ENCODE measurements at regions not wholly inside any gene's neighbourhood (a gene's known extent, or its start where the extent isn't known, plus 50 kb on each side); places are given as distances from the start of the nearest gene placed in this dataset.
"Not testable (repeated sequence)": the region's sequence is repeated elsewhere in the genome, so short reads cannot be mapped to it uniquely, and the experiment has no call there.

DNA sequence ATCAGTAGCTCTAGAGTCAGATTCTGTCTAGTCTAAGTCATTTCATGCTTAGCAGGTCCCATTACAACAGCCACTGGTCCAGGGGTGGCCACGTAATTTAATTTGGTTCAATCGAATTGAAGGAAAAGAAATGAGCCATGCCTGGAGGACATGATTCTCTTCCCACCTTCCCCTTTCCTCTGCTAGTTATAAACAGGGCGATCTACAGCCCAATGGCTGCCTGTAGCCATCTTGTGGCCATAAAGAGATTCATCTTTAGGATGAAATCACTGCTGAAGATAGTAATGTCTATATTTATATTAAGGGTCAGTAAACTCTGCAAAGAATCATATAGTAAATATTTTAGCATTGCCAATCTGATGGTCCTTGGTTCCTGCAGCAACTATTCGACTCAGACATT lies 107.4 kb downstream of the SPDYE17 start:
- not testable (repeated sequence) for DNase-seq

DNA sequence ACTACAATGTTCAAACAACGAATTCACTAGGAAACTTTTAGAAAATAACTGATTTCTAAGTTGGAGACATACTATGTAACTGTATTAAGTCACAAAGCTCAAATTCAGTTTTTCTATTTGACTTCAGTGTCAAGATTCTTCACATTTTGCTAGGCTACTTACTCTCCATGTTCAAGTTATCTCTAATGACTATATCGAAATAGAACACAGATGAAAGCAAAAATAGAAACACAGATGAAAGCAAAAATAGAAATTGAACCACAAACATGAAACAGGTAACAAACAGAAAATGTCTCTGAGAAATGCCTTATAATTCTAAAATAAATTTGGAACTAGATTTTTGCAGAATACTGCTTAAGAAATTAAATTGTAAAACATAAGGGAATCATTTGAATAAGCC lies 113.5 kb downstream of the SPDYE17 start:
- not testable (repeated sequence) for DNase-seq

DNA sequence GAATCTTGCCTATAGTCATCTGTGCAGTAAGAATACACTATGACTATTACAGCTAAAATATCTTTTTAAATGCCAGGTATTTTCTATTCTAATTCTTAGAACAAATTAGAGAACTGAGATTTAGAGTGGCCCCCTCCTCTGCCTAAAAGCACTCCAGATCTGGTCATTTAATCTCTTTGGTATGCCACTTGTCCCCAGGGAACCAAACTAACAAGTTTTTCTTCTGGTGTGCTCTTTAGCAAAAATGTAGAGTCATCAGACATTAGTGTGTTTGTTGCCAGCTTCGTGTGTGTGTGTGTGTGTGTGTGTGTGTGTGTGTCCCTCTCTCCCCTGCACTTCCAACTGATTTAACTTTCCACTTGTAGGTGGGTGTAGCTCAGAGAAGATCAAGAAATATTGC lies 117.8 kb downstream of the SPDYE17 start:
- DNase-seq: not testable (repeated sequence)

DNA sequence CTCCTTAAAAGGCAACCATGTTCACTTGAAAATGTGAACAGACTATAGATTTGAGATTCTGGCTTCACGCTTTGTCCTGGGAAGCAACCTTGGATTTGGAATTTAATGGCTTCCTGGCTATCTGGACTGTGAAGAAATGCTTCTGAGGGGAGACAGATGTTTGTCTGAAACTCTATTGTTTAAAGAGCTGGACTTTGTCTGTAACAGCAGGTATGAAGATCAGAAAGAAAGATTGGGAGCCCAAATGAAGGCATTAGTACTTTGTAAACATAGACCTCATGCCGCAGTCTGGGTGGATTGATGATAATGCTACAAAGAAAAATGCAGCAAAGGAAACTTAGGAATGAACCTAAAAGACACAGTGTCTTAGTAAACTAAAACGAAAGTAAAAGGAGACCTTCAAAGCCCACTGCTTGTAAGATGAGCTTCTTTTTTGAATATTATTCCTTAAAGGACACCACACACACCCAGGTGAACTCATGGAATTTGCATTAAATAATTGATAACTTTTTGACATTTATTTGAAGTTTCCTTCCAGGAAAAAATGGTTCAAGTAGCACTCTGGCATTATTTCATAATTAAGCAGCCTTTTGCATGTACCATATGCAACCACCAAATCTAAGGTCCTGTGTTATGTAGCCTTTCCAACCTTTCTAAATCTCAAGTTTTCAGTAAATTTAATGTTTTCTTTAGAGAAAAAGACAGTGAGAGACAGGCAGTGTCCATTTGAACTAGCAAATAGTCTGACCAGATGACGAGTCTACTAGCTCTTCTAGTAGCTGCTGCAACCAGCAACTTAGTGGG lies 119.9 kb downstream of the SPDYE17 start:
- DNase-seq: not testable (repeated sequence)

DNA sequence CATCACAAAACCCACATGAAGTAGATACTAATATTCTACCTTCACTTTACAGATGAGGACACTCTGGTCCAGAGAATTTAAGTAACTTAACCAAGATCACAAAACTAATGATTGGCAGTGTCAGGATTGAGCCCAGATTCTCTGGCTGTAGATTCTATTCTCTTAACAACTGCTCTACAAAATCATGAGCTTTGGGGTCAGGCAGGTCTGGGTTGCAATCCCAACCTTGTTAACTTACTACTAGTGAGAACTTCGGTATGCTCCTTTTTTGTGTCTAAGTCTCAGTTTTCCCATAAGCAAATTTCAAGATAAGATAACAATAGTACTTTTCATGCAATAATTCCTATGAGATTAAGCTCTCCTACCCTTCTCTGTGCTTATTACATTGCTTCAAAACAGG lies 127.5 kb downstream of the SPDYE17 start:
- DNase-seq: not testable (repeated sequence)

DNA sequence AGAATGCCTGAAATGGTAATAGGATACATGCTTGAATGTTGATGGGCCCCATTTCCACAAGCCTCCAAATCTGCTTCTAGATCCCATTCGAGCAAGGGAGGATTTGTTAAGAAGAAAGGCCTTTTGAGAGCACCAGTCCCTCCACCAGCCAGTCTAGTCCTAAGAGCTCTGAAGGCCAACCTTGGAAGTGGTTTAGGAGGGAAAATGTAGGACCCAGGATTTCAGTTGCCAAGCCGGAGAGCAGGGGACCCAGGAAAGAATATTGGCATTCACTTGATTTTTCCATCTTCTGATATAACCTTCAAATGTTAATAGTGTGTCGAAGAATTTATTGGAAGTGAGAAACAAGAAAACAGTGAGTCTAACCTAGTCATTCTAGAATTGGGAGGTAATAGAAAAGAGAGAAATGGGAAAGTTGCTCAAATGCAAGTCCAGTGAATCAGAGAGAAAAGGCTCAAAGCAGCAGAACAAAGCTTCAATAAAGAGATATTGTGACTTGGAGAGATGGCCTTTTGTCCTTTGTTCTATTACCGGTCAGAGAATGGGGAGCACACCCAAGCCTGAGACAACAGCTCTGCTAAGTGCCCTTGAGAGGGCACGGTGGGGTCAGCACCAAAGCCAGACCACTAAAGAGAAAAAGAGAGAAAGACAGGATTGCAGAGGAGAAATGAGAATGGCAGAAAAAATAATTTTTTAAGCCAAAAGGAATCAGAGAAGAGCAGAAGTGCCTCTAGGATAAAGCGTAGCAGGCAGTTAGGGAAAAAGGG lies 130.0 kb downstream of the SPDYE17 start:
- DNase-seq: not testable (repeated sequence)

DNA sequence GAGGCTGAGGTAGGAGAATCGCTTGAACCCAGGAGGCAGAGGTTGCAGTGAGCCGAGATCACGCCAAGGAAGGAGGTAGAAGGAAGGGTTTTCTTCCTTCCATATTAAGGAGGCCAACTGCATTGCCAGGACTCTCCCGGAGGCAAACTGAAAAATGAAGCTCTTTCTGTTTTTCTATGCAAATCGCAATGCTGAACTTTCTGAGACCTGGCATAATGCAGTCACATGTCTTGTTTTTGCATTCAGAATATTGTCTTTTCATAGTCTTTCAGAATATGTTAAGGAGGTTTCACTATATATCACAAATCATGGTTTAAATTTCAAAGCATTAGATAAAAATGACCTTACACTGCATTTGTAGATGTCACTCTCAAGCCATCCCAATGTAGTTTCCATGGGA lies 133.4 kb downstream of the SPDYE17 start:
- DNase-seq: not testable (repeated sequence)

DNA sequence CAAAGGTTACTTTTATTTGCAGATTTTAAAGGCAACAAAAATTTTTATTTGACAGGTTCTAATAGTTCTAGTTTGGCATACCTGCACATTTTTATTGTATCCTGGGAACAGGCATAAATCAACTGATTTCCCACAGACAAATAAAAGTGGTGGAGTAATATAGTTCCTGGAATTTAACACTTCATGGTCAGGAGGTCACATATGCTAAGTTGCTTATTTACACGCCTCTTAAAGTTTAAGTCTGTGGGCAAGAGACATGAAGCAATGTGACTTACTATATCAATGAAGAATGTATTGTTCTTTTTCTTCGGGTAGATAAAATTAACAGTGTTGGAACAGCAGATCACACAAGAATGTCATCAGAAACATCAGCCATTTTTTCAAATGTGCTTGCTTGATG lies 135.2 kb downstream of the SPDYE17 start:
- not testable (repeated sequence) for DNase-seq

DNA sequence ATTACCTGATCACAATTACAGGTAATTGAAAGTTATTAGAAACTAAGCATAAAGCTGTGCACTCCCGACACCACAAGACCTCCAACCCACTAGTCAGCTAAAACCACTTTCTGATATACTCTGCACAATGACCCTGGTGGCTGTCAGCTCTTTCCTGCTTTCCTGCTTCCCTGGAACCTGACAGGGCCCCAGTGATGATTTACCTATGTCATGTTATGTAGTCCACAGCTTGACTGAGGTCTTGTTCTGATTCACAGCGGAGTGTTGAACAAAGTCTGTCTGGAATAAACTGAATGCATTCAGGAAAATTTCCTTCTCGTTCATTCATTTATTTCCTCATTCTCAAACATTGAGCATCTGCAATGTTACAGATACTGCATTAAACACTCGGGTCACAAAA lies 136.5 kb downstream of the SPDYE17 start:
- not testable (repeated sequence) for DNase-seq

DNA sequence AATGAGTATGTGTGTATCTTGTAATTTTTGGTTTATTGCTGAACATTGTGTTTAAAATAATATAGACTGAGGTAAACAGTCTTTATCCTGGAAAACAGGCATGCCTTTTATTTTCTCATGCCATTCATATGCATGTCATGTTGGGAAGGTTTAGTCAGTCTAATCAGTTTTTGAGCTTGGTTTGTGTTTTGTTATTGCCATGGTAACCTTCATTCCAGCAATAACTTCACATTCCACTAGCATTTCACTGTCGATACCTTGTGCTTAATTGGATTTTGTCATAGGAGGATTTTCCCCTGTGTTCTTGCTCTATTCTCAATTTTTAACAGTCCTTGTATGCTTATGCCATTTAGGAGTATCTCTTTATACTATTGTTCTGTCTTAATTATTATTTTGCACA lies 140.4 kb downstream of the SPDYE17 start:
- not testable (repeated sequence) for DNase-seq

DNA sequence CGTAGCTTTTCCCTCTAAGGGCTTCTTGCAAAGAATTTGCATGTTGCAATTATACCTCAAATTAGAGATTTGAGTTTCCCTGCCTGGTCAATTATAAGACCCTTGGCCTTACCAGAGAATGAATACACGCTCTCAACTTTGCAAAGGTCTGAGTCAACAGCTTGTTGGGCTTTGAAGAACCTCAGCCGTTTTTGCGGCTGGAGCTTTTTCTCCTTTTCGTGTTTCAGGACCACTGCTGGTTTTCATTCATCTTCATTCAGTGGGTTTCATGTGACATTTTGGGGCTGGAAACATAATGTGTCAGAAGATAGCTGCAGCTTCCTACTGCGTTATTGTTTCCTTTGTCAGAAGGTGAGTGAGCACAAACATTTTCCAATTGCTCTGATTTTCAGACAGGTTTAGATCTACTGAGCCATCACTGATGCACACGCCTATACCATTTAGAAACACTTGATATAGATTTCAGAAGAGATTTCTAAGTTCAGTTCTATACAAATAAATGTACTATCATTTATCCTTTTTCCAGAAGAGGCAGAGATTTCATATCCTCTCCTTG lies 152.3 kb downstream of the SPDYE17 start:
- DNase-seq: not testable (repeated sequence)

DNA sequence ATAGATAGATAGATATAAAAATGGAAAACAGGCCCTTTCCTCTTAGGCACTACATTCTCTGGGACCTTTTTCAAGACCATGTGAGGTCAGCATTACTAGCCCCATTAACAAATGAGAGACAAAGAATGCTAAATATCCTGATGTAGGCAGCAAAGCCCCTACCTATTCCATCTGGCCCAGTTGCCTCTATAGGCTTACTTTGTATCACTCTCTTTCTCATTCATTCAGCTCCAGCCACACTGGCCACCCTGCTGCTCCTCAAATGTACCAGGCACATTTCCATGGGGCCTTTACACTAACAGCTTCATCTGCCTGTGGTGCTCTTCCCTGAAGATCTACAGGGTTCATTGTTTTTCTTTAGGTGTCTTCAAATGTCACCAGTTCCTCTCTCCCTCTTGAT lies 156.4 kb downstream of the SPDYE17 start:
- not testable (repeated sequence) for DNase-seq

DNA sequence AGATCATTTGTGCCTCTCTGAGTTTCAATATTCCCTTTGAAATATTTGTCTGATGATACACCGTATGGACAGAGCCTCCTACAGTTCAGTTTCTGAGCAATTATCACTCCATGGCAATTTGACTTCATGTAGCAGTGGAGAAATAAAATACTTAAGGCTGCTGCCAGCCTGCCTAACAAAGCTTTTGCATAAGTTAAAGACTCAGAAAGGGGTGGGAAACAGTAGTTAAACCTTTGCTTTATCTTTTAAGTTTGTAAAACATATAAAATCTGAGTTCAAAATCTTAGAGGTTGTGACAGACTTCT lies 161.7 kb downstream of the SPDYE17 start:
- not testable (repeated sequence) for DNase-seq

DNA sequence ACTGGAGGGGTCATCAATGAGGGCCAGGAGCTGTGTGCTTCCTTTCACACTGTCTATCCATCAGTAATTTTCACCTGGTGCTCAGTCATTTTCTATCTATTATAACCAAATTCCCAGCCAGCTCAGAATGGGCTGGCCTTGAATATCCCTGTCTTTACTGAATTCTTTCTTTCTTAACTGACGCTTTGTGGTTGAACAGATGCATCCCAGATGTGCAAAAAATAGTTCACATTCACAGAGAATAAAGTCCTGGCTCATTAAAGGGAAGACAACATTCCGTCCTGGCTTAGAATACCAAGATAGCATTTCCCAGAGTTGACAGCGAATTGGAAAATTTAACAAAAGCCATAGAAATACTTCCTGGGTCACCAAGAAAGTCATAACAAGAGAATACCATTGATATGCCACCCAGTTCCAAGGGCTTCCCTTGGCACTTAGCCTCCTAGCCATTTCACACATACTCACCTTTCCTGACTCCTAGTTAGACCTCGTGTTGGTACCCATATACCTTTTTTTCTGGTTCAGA lies 164.7 kb downstream of the SPDYE17 start:
- not testable (repeated sequence) for DNase-seq

DNA sequence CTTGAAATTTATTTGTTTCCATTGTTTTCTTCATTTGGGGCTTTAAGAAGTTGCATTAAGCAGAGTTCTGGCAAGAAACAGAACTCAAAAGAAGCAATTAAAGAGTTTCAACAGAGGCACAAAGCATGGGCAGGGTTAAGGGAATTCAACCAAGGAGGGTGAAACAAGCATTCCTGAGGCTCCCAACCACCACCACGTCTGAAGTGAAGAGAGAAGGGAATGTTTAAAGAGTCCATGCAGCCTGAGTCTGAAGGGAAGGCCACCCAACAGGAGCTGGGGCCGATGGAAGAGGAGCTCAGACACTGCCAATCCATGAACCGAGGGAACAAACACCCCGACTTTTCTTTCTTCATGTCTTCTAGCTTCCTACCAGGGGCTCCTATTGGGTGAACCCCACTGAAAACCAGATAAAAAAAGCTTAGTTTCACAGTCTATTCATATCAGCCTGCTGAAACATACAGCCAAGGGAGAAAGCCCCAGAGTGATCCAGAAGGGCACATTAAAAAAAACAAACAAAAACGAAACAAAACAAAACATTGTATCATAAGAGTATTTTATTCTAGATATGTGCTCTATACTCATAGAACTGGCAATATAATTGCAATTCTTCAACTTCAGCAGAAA lies 168.9 kb downstream of the SPDYE17 start:
- DNase-seq: not testable (repeated sequence)

DNA sequence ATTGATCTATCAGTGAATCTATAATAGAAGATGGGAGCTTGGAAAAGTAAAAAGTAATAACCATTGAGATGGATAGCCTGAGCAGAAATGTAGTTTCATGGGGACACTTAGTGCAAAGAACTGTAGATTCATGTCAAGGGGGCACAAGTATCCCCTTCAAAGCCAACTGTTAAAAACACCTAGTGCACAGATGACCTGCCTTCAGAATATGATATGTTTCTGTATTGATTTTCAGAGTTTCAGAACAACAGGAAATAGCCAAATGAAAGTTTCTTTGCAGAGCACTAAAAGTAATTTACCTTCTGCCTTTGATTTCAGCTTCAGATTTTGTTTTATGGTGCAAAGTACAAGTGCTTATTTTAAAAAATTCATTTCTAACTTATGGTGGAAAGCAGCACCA lies 169.9 kb downstream of the SPDYE17 start:
- not testable (repeated sequence) for DNase-seq

DNA sequence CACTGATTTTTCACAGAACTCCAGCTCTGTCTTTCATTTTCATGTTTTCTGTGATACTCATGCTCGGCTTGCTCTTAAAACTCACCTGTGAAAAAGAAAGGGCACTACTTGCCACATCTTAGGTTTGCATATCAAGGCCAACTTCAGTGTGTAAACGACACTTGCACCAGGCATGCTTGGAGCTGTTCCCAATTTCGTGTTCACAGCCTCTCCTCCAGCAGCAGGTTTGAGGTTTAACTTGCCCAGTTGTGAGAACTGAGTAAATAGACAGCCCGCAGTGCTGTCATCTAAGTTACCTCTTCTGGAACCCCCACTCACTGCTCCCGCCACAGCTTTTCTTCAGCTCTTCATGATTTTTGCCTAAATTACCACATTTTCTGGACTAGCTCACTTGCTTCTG lies 172.2 kb downstream of the SPDYE17 start:
- DNase-seq: not testable (repeated sequence)

DNA sequence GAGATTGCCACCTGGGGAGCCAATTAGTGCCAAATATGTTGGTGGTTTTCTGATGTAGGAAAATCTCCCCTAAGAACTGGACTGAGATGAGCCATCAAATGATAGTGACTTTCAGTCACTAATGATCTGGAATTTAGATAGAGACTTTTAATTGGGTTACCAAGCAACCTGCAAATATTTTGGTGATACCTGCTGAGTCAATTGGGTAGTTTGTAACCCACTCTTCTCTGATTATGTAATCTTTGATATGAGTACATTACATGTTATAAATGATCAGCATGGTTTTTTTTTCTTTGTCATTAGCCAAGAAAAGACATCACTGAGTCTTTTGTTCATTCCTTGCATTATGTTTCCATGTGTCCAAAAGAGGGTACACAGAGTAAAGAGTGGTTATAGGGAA lies 177.5 kb downstream of the SPDYE17 start:
- not testable (repeated sequence) for DNase-seq

DNA sequence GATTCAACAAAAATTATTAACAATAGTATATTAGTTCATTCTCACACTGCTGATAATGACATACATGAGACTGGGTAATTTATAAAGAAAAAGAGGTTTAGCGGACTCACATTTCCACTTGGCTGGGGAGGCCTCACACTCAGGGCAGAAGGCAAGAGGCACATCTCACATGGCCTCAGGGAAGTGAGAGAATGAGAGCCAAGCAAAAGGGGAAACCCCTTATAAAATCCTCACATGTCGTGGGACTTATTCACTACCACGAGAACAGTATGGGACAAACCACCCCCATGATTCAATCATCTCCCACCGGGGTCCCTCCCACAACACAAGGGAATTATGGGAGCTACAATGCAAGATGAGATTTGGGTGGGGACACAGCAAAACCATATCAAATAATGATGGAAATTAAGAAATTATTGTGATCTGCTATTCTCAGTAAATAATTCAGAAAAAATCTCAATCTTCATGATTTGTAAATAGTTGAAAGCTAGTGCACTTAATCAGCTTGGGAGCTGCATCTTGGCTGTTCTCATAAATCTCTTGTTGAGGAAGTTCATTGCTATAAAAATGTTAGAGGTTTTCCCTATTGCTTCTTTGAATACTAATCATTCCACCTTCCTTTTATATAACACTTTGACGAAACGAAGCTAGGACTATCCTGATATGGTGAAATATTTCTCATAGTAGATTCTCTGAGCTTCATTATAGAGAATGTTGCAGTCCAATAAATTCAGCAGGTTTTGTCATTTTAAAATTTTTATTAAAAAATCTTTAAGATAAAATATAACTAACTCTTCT lies 179.2 kb downstream of the SPDYE17 start:
- DNase-seq: not testable (repeated sequence)

DNA sequence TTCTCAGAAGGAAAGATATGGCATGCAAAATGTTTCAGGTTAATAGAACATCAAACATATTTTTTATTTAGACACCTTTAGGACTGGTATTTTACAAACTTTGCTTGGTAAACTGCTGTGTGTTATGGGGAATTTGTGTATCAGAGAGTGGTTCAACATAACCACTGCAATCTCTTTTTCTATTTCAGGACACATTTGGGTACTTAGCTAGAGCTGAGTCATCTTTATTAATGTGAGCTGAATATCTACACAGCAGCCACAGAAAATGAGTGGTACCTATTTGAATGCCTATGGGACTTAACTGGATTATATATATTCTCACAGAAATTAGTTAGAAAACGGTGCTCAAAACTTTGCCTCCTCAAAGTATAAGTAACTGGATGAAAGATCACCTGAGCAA lies 179.8 kb downstream of the SPDYE17 start:
- not testable (repeated sequence) for DNase-seq

DNA sequence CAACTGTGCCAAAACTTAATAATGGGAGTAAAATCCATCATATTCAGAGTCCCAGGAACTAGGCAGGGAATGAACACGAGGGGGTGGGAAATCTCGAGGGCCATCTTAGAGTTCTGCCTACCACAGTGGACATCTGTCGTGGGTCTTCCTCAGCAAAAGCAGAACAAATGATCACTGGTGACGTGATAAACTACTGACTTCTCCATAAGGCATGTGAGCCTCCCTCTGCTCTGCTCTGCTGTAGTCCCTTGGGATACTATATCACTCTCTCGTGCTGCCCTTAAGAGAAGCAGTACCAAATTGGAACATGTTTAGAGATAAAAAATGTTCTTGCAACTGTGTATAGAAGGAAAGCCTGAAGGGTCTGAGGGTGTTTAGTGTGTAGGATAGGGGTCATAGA lies 180.5 kb downstream of the SPDYE17 start:
- DNase-seq: not testable (repeated sequence)
